Heart left ventricle (tissue), 16 donors: ENCODE measurements at regions not wholly inside any gene's neighbourhood (a gene's known extent, or its start where the extent isn't known, plus 50 kb on each side); places are given as distances from the start of the nearest gene placed in this dataset.

Experiments
- ATAC-seq, 4 donors: fragments of 200-7000 bp; cut with Tn5 transposase; one replicate each; pipeline ENCODE4 v1.9.1; 2020 to 2022; ENCODE audit warnings: moderate library complexity in 4 of 4, mild to moderate bottlenecking in 3 of 4, moderate number of reproducible peaks in 1 of 4
- DNase-seq, 5 donors: peaks; one replicate each; pipeline ENCODE4 v3.0.0-alpha.2; 2020
- H3K27ac ChIP-seq, 12 donors: fragments of 200-600 bp; sonication (generic) in 4 of 12; one replicate each; pipeline versions ENCODE4 v1.5.0 to v1.8.0; 2016 to 2022; ENCODE audit warnings: mild to moderate bottlenecking in 2 of 12
- H3K27me3 ChIP-seq, 9 donors: fragments of 200-600 bp; sonication (generic) in 2 of 9; one replicate each; pipeline versions ENCODE4 v1.5.1 to v1.8.0; 2016 to 2022; ENCODE audit warnings: mild to moderate bottlenecking in 3 of 9
- H3K36me3 ChIP-seq, 9 donors: fragments of 200-600 bp; sonication (generic) in 2 of 9; one replicate each; pipeline versions ENCODE4 v1.5.0 to v1.8.0; 2018 to 2022; ENCODE audit warnings: mild to moderate bottlenecking in 2 of 9
- H3K4me1 ChIP-seq, 12 donors: fragments of 200-600 bp; sonication (generic) in 4 of 12; one replicate each; pipeline versions ENCODE4 v1.5.0 to v1.8.0; 2016 to 2022; ENCODE audit warnings: mild to moderate bottlenecking in 3 of 12
- H3K4me3 ChIP-seq, 12 donors: fragments of 200-600 bp; sonication (generic) in 4 of 12; one replicate each; pipeline versions ENCODE4 v1.5.0 to v1.8.0; 2017 to 2022; ENCODE audit warnings: mild to moderate bottlenecking in 9 of 12, moderate library complexity in 4 of 12
- H3K9me3 ChIP-seq, 12 donors: fragments of 200-600 bp; sonication (generic) in 4 of 12; one replicate each; pipeline versions ENCODE4 v1.5.0 to v1.8.0; 2016 to 2022; ENCODE audit warnings: mild to moderate bottlenecking in 1 of 12
- POLR2A ChIP-seq, 2 donors: fragments of 450-650 bp; IDR thresholded peaks; one replicate each; pipeline ENCODE4 v1.6.1; 2017; ENCODE audit warnings: antibody characterized with exemption in 2 of 2, mild to moderate bottlenecking in 2 of 2, moderate library complexity in 2 of 2
- WGBS, 4 donors: extraction: QIAGEN DNeasy Blood & Tissue Kit in 2 of 4; methylation state at CpG; one replicate each; pipeline versions ENCODE4 v1.1.5 to v1.1.7; 2013 to 2018; 5-methylcytosine and 5-hydroxymethylcytosine counted together
- intact Hi-C, 10 donors: fragments of 100-400 bp; cut with DNase I; formaldehyde crosslinking; loops; one replicate each; pipeline versions ENCODE4 v1.11.1 to v1.14.2; 2022
- TF ChIP-seq, protein P1 (sequence below), 12 donors: fragments of 200-600 bp; sonication (generic) in 4 of 12; IDR thresholded peaks; one replicate each; pipeline versions ENCODE4 v1.5.0 to v1.8.0; 2018 to 2022; ENCODE audit warnings: antibody characterized with exemption in 12 of 12, mild to moderate bottlenecking in 5 of 12
- donor health status: ischemic (EF 13 %, LVEDD 7.1; RV severe dilation, severe dysfunction).
- donor health status: healthy with polysubstance abuse.
- donor health status: DM: no; HTN: yes; CAD: no.
- donor health status: DM: no; HTN: no; CAD: no.
- donor health status: ischemic (EF 25% LVEDD 6.9; RV normal size, moderate dysfunction).
- donor health status: ischemic (EF 25% LVEDD 5.7; RV mildly dilated, moderate dysfunction).
- donor health status: healthy.
- donor health status: DM: yes; HTN: yes; CAD: no.
- donor health status: ischemic (EF 35%, LVEDD 5.7; RV mildly dilated, moderate dysfunction).
- donor health status: nonischemic (EF 11% LVEDD 7.7; RV severe dilation, severe dysfunction).
- donor health status: DM: yes; HTN: yes; CAD: no.
- donor health status: PGD.
- donor health status: ischemic (EF 29% LVEDD 5.4; RV normal size, mild dysfunction).
- donor health status: nonischemic (EF 23%, LVEDD 6.1; RV moderate dilation, normal function).

DNA sequence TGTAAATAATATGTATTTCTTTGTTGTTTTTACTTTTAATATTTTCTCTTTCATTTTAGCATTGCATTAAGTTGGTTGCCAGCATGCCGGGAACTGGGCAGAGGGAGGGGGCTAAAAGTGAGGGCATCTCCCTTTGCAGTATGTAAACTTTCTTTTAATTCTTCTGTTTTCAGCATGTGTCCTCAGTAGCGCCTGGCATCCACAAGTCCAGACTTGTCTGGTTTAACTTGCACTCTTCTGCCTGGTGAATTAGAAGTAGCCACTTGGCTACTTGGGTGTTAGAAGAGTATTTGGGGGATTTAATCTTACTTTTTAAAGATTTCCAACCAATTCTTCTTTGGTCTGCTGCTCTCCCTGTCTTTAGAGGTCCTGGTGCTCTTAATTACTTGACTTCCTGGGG, 117.2 kb upstream of the SCAF11 start:
- Histone ChIP-seq H3K9me3 (peaks cover 0 to 13% (median 3%) of the 10 kb centered on the region in 12 donors), H3K4me3 (no peak overlapping the region), H3K36me3 (no peaks in the 10 kb centered on the region), H3K4me1 (peaks cover 0 to 7% (median 0%) of the 10 kb centered on the region in 12 donors), H3K27me3 (no peaks in the 10 kb centered on the region), H3K27ac (no peak overlapping the region)
- no peak for ATAC-seq
- 89 to 97% (median 92%) methylated on average over 2 of the region's 2 CpGs for WGBS, 4 donors
- TF ChIP-seq POLR2A (IDR thresholded peaks at IDR 0.05) = no peak
- TF ChIP-seq, protein P1, sequence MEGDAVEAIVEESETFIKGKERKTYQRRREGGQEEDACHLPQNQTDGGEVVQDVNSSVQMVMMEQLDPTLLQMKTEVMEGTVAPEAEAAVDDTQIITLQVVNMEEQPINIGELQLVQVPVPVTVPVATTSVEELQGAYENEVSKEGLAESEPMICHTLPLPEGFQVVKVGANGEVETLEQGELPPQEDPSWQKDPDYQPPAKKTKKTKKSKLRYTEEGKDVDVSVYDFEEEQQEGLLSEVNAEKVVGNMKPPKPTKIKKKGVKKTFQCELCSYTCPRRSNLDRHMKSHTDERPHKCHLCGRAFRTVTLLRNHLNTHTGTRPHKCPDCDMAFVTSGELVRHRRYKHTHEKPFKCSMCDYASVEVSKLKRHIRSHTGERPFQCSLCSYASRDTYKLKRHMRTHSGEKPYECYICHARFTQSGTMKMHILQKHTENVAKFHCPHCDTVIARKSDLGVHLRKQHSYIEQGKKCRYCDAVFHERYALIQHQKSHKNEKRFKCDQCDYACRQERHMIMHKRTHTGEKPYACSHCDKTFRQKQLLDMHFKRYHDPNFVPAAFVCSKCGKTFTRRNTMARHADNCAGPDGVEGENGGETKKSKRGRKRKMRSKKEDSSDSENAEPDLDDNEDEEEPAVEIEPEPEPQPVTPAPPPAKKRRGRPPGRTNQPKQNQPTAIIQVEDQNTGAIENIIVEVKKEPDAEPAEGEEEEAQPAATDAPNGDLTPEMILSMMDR (IDR thresholded peaks at IDR 0.05) = no peak
- DNase-seq = no peak
- intact Hi-C loops = no loop called here

DNA sequence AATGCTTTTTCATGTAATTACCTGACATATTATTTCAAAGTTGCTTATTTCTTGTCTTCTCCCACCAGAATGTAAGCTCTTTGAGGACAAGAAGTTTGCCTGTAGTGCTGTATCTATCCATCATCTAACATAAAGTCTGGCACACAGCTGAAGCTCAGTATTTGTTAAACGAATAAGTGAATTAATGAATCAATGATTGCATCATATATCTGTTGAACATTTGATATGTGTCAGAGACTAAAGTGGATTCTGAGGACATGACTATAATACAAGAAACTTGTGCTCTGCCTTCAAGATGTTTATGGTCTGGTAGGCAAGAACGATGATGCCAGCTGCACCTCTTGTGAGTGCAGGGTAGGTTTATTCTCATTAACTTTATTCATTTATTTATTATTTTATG, 115.4 kb upstream of the SCAF11 start:
- Histone ChIP-seq H3K4me3 (no peak overlapping the region), H3K4me1 (peaks cover 0 to 7% (median 0%) of the 10 kb centered on the region in 12 donors), H3K36me3 (no peaks in the 10 kb centered on the region), H3K9me3 (no peaks in the 10 kb centered on the region), H3K27me3 (no peaks in the 10 kb centered on the region), H3K27ac (no peak overlapping the region)
- ATAC-seq = no peak
- intact Hi-C loops = no loop called here
- TF ChIP-seq, protein P1 (IDR thresholded peaks at IDR 0.05) = no peak
- TF ChIP-seq POLR2A (IDR thresholded peaks at IDR 0.05) = no peak
- WGBS, 4 donors = 79 to 92% (median 87%) methylated on average over 2 of the region's 2 CpGs
- DNase-seq = no peak

DNA sequence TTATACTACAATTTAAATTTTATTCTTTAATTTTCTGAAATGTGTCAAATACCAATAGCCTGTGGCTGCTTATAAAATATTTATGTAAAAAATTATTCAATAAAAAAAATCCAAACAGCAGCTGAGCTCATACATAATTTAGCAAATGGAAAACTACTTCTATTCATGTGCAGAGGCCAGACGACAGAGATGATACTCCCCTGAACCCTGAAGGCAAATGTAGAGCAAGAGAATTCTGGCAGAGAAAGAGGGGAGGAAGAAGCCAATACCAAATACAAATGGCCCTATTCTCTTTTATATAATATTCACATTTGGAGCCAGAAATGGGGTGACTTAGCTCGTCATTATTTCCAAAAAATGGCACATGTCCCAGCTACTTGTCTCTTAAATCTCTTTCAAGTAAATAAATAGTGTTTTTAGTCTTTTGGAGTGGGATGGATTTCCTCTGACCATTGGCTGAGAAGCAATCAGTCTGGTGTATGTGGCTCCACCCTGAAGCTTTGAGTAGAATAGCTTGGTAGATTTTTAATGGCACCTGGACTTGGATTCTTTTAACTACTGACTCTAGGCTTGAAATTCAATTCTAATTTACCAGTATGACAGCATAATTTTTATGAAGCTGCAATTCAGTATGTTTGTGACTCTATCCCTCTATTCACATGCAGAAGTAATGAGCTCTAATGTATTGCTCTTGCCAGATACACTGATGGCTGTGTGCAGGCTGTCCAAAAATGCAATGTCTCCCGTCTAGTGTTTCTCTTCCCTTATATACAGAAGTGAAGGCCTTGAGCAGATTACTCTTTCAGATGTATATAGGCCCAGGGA, 113.4 kb upstream of the SCAF11 start:
- no peaks in the 10 kb centered on the region for H3K27me3 ChIP-seq
- intact Hi-C loops = no loop called here
- 61 to 72% (median 70%) methylated on average over 3 of the region's 3 CpGs for WGBS, 4 donors
- no peaks in the 10 kb centered on the region for H3K9me3 ChIP-seq
- H3K27ac ChIP-seq = no peak overlapping the region
- H3K4me1 ChIP-seq = no peaks in the 10 kb centered on the region
- DNase-seq (no peak), ATAC-seq (no peak)
- no peak overlapping the region for H3K4me3 ChIP-seq
- TF ChIP-seq, protein P1 (IDR thresholded peaks at IDR 0.05) = no peak
- TF ChIP-seq POLR2A (IDR thresholded peaks at IDR 0.05) = no peak
- H3K36me3 ChIP-seq = no peaks in the 10 kb centered on the region

DNA sequence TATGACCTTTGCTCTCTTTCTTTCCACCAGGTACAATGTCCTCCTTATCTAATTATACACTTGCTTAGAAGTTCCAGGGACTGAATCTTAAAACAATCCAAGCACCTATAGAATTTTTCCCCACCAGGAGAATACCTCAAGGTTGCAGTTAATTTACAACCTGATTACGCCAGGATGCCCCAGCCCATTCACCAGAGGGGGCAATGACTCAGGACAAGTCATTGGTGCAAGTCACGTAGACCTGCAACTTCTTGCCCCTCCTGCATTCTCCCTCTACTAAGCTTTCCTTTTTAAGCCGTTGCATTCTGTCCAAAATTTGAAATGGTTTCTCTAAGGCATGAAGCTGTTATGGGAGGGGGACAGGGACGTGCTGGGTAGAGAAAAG, 111.1 kb upstream of the SCAF11 start:
- intact Hi-C loops = no loop called here
- no peak overlapping the region for H3K4me3 ChIP-seq
- H3K36me3 ChIP-seq = no peaks in the 10 kb centered on the region
- 76 to 89% (median 83%) methylated on average over 4 of the region's 4 CpGs for WGBS, 4 donors
- ATAC-seq (no peak), DNase-seq (no peak)
- peaks cover 0 to 3% (median 0%) of the 10 kb centered on the region in 12 donors for H3K9me3 ChIP-seq
- H3K27me3 ChIP-seq = no peaks in the 10 kb centered on the region
- H3K27ac ChIP-seq = no peak overlapping the region
- TF ChIP-seq POLR2A (IDR thresholded peaks at IDR 0.05) = no peak
- TF ChIP-seq, protein P1 (IDR thresholded peaks at IDR 0.05) = no peak
- no peaks in the 10 kb centered on the region for H3K4me1 ChIP-seq
